ENCODE measurements at regions not wholly inside any gene's neighbourhood (a gene's known extent, or its start where the extent isn't known, plus 50 kb on each side); places are given as distances from the start of the nearest gene placed in this dataset.

DNA sequence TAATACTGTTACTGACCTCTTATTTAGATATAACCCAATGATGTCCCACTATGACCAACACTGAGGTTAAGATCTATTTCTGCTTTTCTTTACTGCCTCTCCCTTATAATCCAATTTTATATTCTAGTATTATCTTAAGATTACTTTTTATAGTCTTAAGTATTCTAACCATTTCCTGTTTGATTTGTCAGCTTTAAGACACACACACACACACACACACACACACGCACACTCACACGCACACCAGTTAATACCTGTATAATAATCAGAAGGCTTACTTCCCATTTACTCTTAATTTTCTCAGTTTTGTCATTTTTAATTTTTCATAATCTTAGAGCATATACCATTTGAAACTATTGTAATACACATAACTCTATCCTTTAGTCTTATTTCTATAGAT, 226.0 kb upstream of the C11orf87 start:
- Histone ChIP-seq H3K9me3 (0 out of 2 replicates have a peak, but pooled peaks cover 9% of the 10 kb centered on the region), H3K27me3 (replicated peaks; ENCODE audit: control insufficient read depth, insufficient read depth, low read length) (no peaks in the 10 kb centered on the region), H3K4me1 (no peaks in the 10 kb centered on the region), H3K4me3 (ENCODE audit: low read depth, low read length) (no peak overlapping the region), H3K36me3 (ENCODE audit: control insufficient read depth, insufficient read depth, low read length) (no peaks in the 10 kb centered on the region)
- CTCF ChIA-PET = no interaction called here
- intact Hi-C loops (cut with micrococcal nuclease; ENCODE audit: unreplicated experiment) = no loop called here
- Mint-ChIP-seq H3K36me3 (ENCODE audit: insufficient read depth, unreplicated experiment) (no peaks in the 10 kb centered on the region), H3K27ac (ENCODE audit: unreplicated experiment) (no peak overlapping the region), H3K27me3 (ENCODE audit: insufficient read depth, unreplicated experiment) (peaks cover 9% of the 10 kb centered on the region), H3K4me1 (ENCODE audit: low read depth, unreplicated experiment) (no peaks in the 10 kb centered on the region), H3K4me3 (ENCODE audit: unreplicated experiment) (no peak overlapping the region), H3K9me3 (ENCODE audit: unreplicated experiment) (peaks cover 14% of the 10 kb centered on the region)
- no TSS peak for BruUV-seq (replicated peaks)
- POLR2A ChIA-PET = no interaction called here
- TF ChIP-seq CTCF (IDR thresholded peaks at IDR 0.05; ENCODE audit: insufficient read depth in 1 of 2, low read depth in 1 of 2, low read length in 1 of 2, severe bottlenecking in 1 of 2, unreplicated experiment in 1 of 2) = no peak
- DNase-seq = no peak

DNA sequence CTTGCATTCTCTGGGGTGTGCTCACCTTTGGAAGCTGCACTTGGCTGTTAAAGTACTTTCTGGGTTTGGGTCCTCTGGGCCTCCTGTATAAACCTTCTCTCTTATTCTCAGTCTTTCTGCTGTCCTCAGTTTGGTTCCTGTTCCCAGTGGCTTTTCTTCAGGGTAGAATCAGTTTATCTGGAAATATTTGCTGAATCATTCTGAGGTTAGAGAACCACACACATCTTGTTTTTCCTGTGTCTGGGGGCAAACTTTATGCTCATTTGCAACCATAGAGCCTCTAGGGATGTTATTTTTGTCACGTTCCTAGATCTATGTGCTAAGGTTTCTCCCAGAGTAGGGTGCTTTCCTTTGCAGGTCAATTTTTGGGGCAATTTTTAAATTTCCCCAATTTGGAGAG, 224.3 kb upstream of the C11orf87 start:
- Mint-ChIP-seq H3K36me3 (ENCODE audit: insufficient read depth, unreplicated experiment) (no peaks in the 10 kb centered on the region), H3K9me3 (ENCODE audit: unreplicated experiment) (no peaks in the 10 kb centered on the region), H3K27me3 (ENCODE audit: insufficient read depth, unreplicated experiment) (peaks cover 12% of the 10 kb centered on the region), H3K4me1 (ENCODE audit: low read depth, unreplicated experiment) (no peaks in the 10 kb centered on the region), H3K27ac (ENCODE audit: unreplicated experiment) (no peak overlapping the region), H3K4me3 (ENCODE audit: unreplicated experiment) (no peak overlapping the region)
- Histone ChIP-seq H3K4me1 (no peaks in the 10 kb centered on the region), H3K9me3 (0 out of 2 replicates have a peak, but pooled peaks cover 9% of the 10 kb centered on the region), H3K27me3 (replicated peaks; ENCODE audit: control insufficient read depth, insufficient read depth, low read length) (no peaks in the 10 kb centered on the region), H3K4me3 (ENCODE audit: low read depth, low read length) (no peak overlapping the region), H3K36me3 (ENCODE audit: control insufficient read depth, insufficient read depth, low read length) (no peaks in the 10 kb centered on the region)
- ChIA-PET POLR2A (no interaction called here), CTCF (no interaction called here)
- intact Hi-C loops (cut with micrococcal nuclease; ENCODE audit: unreplicated experiment) = no loop called here
- no peak for DNase-seq
- BruUV-seq (replicated peaks) = no TSS peak
- TF ChIP-seq CTCF (IDR thresholded peaks at IDR 0.05; ENCODE audit: insufficient read depth in 1 of 2, low read depth in 1 of 2, low read length in 1 of 2, severe bottlenecking in 1 of 2, unreplicated experiment in 1 of 2) = no peak

DNA sequence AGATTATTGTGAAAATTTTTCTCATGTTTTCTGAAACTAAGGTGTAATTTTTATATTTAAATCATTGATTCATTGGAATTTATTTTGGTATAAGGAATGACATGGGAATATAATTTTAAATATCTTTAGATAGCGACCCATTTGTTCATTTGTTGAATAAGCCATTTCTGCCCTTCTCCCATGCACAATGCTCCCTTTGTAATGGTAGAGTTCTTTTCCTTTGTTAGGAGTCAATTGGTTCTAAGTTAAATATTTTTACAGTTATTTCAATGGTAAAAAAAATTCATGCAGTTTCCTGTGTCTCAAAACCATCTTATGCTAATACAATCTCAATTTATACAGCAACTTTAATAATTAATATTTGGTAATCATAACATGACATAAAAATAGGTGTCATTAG, 218.8 kb upstream of the C11orf87 start:
- TF ChIP-seq CTCF (IDR thresholded peaks at IDR 0.05; ENCODE audit: insufficient read depth in 1 of 2, low read depth in 1 of 2, low read length in 1 of 2, severe bottlenecking in 1 of 2, unreplicated experiment in 1 of 2) = no peak
- CTCF ChIA-PET = no interaction called here

More for the DNA sequence above, 218.8 kb upstream of the C11orf87 start:
- no peaks in the 10 kb centered on the region for H3K4me1 ChIP-seq
- no peaks in the 10 kb centered on the region for H3K36me3 ChIP-seq (ENCODE audit: control insufficient read depth, insufficient read depth, low read length)
- no peak for DNase-seq
- no peaks in the 10 kb centered on the region for H3K4me1 Mint-ChIP-seq (ENCODE audit: low read depth, unreplicated experiment)
- no peak overlapping the region for H3K27ac Mint-ChIP-seq (ENCODE audit: unreplicated experiment)
- intact Hi-C loops (cut with micrococcal nuclease; ENCODE audit: unreplicated experiment) = no loop called here
- H3K9me3 ChIP-seq = no peaks in the 10 kb centered on the region
- H3K27me3 Mint-ChIP-seq (ENCODE audit: insufficient read depth, unreplicated experiment) = peaks cover 9% of the 10 kb centered on the region
- H3K27me3 ChIP-seq (replicated peaks; ENCODE audit: control insufficient read depth, insufficient read depth, low read length) = no peaks in the 10 kb centered on the region
- peaks cover 9% of the 10 kb centered on the region for H3K9me3 Mint-ChIP-seq (ENCODE audit: unreplicated experiment)
- BruUV-seq (replicated peaks) = no TSS peak
- POLR2A ChIA-PET = no interaction called here
- no peak overlapping the region for H3K4me3 ChIP-seq (ENCODE audit: low read depth, low read length)
- no peak overlapping the region for H3K4me3 Mint-ChIP-seq (ENCODE audit: unreplicated experiment)
- no peaks in the 10 kb centered on the region for H3K36me3 Mint-ChIP-seq (ENCODE audit: insufficient read depth, unreplicated experiment)
